GM18858 (cell line): ENCODE measurements at regions not wholly inside any gene's neighbourhood (a gene's known extent, or its start where the extent isn't known, plus 50 kb on each side); places are given as distances from the start of the nearest gene placed in this dataset.

Source experiments
- ATAC-seq: cut with Tn5 transposase; IDR thresholded peaks from one replicate; pipeline ENCODE4 v1.9.1; 2021; ENCODE audit not compliant: unreplicated experiment

- ATAC-seq = no peak
Observed at GRCh38 chr4:24249972-24250371, 334.4 kb downstream of the DHX15 start.

- no peak for ATAC-seq
Observed at GRCh38 chr4:24248674-24249630, 335.4 kb downstream of the DHX15 start.

DNA sequence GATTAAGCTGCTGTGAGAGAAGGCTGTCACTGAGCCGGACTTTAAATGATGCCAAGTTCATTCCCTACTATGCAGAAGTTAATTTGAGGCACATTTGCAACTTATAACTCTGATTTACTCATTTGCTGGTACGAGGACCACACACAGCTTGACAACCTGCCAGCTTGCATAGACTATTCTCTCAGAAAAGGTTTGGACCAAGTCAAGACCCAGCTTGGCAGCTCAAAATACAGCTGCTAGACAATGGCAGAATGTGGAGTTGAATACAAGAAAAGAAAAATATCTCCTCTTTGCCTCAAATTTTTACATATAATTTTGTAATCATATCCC, 338.9 kb downstream of the DHX15 start:
- ATAC-seq = no peak

DNA sequence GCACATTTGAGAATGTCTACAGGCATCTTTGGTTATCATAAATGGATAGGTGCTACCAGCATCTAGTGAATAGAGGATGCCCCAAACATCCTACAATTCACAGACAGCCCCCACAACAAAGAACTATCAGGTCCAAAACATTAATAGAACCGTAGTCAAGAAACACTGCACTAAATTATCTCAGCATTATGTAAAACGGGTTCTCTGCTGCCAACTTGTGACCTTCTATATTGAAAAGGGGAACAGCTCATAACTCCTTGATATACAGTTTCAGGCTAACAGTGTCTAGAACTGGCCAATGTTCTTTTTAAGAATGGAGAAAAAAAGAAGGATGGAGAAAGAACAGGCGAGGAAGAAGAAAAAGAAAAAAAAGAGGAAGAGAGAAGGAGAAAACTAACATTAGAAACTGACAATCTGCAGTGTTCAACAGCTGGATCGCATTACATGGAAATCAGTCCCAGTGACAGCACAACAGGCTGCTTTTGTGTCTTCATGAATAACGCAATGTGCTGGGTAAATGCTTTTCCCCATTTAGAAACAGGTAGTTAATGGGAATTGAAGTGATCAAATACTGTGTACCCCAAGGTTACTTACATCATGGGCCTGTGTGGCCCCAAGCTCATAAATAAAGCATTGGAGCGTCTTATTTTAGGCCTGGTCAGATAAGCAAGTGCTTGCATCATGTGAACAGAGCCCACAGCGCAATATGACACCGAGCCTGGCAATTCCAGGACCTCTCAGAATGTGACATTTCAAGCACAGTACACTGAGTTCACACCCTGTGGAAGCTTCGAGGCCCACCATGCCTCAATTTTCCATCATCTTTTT, 339.5 kb downstream of the DHX15 start:
- no peak for ATAC-seq

DNA sequence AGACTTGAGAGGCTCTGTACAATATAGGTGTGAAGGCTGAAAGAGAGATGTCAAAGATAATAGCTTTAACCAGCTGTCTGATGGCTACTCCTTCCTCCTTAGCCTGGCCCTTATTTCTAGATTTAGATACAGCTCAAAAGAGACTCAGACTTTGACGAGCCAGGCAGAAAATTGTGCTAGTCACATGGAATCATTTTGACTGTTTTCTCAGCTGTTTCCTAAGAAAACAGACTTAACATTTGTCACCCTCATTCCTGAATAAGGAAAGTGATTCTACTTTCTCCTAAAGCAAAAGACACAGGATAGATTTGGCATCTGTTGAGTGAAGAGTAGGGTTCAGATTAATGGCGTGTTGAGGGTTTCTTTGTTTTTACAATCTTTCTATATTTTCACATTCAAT, 340.7 kb downstream of the DHX15 start:
- no peak for ATAC-seq

GRCh38 chr4:24241511-24241910, 342.8 kb downstream of the DHX15 start:
- no peak for ATAC-seq

- ATAC-seq = no peak
Observed at GRCh38 chr4:24240655-24241054, 343.7 kb downstream of the DHX15 start.

DNA sequence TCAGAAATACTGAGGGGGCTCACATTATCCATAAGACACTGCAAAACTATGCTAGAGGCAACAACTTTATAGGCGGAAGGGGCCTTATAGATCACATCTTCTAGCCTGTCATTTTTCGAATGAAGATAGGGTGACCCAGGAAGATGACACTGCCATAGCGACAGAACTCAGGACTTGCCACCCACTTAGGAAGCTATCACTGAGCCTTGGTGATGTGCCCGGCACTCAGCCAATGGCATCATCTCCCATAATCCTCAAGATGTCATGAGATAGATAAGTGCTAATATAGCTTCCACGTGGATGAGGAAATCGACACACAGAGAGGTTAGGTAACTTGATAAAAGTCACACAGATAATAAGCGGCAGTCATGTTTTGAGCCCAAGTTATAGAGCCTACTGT, 346.6 kb downstream of the DHX15 start:
- no peak for ATAC-seq

DNA sequence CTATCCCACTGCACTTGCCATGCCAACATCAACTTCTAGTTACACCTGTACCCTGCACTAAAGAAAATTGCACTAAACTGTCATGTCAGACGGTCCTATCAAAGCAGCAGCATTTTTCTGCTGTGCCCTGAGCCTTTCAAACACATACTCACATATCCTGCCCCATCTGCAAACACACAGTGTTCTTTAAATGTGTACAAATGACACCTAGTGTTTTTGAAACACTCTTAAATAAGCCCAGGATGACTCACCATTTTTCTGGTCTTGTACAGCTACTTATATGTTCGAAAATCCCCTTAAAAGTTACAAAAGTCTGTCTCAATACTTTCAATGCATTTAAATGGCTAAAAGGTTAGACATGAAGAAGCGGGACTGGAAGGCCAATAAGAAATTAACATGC, 346.7 kb upstream of the PPARGC1A start:
- no peak for ATAC-seq

DNA sequence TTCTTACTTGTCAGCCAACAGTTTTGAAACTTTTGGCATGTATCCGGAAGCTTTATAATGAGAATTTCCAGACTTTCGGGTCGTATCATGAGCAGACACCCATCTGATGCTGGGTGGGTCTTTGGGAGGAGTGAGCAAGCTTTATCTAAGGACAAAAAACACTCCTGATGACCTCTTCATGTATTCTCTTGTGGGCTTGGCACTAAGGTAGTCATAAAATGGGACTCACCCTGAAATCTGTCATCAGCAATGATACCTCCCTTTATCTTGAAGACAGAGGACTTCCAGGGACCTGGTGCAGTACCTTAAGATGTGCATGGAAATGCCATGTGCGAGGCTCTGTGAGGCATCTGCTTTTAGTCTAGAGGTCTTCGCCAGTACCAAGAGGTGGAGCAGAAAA, 346.3 kb upstream of the PPARGC1A start:
- no peak for ATAC-seq

- no peak for ATAC-seq
Observed at GRCh38 chr4:24235618-24236017, 345.8 kb upstream of the PPARGC1A start.

GRCh38 chr4:24234288-24234848, 344.5 kb upstream of the PPARGC1A start:
- no peak for ATAC-seq

DNA sequence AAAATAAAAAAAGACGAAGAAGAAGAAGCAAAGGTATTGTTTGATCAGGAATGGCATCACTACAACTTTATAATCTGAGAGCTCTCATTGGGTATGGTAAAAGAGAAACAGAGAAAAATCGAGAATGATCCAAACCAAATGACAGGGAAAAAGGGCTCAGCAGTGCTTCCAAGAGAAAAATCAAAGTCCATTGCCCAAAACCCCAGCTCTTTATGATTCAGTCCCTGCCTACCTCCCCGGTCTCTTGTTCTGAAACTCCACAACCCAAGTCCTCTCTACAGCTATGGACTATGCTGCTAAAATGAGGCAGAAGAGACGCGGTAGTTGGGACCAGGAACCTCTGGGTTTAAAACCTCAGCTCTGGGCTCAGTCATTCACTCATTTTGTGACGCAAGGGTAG, 341.1 kb upstream of the PPARGC1A start:
- no peak for ATAC-seq

DNA sequence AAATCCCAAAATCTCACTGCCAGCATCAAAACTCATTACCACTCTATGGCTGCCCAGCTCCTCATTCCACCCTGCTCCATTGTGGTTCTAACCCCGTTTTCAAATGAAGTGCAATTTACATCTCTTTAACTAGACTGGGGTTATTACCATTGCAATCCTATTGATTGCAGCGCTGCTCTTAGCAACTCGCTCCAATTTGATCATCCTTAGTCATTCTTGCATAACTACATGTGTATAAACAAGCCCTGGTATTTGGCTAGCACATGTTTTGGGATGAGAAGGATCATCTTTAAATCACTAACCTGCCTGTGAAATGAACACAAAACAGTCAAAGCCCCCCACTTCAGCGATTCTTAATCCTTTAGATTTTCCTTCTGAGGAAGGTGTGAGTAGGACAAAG, 340.1 kb upstream of the PPARGC1A start:
- no peak for ATAC-seq

DNA sequence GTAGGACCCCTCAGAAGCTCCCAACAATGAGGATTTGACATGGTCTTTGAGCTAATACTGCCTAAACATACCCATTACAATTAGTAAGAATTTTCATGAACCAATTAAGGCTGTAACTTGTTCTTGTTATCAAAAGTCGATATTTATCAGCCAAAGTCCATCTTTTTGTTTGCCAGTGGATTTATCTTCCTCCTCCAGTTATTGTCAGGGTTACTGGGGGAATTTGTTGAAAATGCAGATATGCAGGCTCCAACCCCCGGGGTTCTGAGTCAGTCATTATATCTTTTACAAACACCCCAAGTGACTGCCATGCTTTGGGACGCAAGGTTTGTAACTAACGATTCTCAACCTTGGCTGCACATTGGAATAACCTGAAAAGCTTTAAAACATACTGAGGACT, 338.8 kb upstream of the PPARGC1A start:
- no peak for ATAC-seq

- ATAC-seq = no peak
Observed at GRCh38 chr4:24226667-24227066, 336.8 kb upstream of the PPARGC1A start.

GRCh38 chr4:24226023-24226422, 336.2 kb upstream of the PPARGC1A start:
- no peak for ATAC-seq

GRCh38 chr4:24224446-24224845, 334.6 kb upstream of the PPARGC1A start:
- no peak for ATAC-seq

DNA sequence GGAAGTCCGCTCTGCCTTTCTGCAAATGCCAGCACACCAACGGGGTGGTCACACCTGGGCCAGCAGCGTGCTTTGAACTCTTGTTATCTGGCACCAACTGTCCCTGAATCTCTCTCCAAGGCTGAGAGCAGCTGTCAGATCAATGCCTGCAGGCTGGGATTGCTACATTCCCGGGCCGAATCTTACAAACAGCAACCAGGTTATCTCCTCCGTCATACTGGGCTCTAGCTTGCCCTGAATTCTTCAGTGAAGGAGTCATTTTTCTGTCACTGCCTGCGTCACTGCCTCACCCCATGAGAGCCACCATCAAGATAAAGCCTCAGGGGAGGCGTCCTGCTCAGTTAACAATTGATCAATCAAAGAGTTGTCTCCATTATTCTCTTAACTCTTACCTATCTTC, 329.4 kb upstream of the PPARGC1A start:
- no peak for ATAC-seq

DNA sequence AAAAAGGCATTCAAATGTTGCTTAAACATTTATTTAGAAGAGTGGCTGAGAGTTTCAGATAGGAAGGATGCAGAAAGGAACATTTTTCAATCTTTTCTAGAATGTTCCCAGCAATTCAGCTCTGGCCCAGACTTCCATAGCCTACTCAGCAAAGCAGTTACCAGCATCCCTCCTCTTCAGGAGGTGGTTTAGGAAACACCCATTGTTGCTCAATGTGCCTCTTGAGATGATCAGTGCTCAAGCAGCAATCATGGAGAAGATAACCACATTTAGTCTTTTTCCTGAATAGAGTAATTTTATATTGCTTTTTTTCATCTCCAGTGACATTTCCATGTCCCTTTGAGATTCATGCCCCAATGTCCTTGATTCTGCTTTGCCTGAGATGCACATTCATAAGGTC, 328.7 kb upstream of the PPARGC1A start:
- no peak for ATAC-seq

DNA sequence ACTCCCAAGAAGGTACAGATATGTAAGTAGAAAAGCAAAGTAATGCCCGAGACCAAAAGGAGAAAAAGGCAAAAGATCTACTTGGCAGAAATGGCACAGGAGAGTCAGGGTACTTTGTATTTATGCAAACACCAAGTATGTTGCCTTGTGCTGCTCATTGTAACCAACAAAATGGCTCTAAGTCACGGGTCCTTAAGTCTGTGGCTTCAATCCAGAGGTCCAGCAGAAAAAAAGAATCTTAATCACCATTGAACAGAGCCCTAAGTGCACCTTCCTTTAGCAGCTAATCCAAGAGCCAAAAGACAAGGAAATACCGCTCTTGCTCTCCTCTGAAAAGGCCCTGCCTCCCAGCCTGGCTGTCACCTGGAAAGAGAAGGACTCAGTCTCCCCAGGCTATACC, 324.9 kb upstream of the PPARGC1A start:
- ATAC-seq = no peak

- ATAC-seq = no peak
Observed at GRCh38 chr4:24213961-24214360, 324.1 kb upstream of the PPARGC1A start.
